GM12878 (cell line): ENCODE measurements at regions not wholly inside any gene's neighbourhood (a gene's known extent, or its start where the extent isn't known, plus 50 kb on each side); places are given as distances from the start of the nearest gene placed in this dataset.

ENCODE experiments used
- ATAC-seq: fragments of 200-7000 bp; cut with Tn5 transposase; 3 replicates; pipeline ENCODE4 v1.9.1; 2020; ENCODE audit warnings: mild to moderate bottlenecking, moderate library complexity
- BruUV-seq: library from RNA; stranded (reverse); fragments of 400-500 nt; replicated peaks from 2 replicates; lab custom pipeline; 2021; lab: Mats Ljungman, UMichigan
- CTCF ChIA-PET: fragments of 300-600 bp; sonication (Branson Sonifier 250); formaldehyde crosslinking; extraction: SDS; loops from one replicate; lab custom pipeline; 2021; ENCODE audit warnings: inconsistent platforms; lab: Yijun Ruan, JAX
- POLR2A ChIA-PET: fragments of 350-600 bp; formaldehyde crosslinking; extraction: SDS; loops from one replicate; lab custom pipeline; 2021; ENCODE audit warnings: inconsistent platforms; lab: Charles Lee
- RAD21 ChIA-PET: fragments of 300-600 bp; sonication (Branson Sonifier 250); formaldehyde crosslinking; loops from one replicate; lab custom pipeline; 2023; ENCODE audit warnings: antibody characterized with exemption; ENCODE audit not compliant: unreplicated experiment; lab: Charles Lee
- SMC1A ChIA-PET: fragments of 300-600 bp; sonication (Branson Sonifier 250); formaldehyde crosslinking; loops from one replicate; lab custom pipeline; 2023; ENCODE audit not compliant: unreplicated experiment, uncharacterized antibody; lab: Charles Lee
- DNase-seq: peaks from one replicate; pipeline ENCODE4 v3.0.0-alpha.2; 2011; ENCODE audit warnings: low read depth, low spot score
- FAIRE-seq: peaks from 3 replicates; lab custom pipeline; 2011; peaks lifted over from hg19 to GRCh38; lab: Jason Lieb, UNC
- H2AFZ ChIP-seq: 2 replicates; pipeline ENCODE4 v1.6.0; 2011; ENCODE audit warnings: low read depth, low read length, control low read depth; ENCODE audit not compliant: control insufficient read depth
- H3K27ac ChIP-seq: 2 replicates; pipeline ENCODE4 v1.5.1; 2011; ENCODE audit warnings: control low read depth; ENCODE audit not compliant: control insufficient read depth, insufficient read depth
- H3K27me3 ChIP-seq, 2 experiments: replicated peaks in 1 of 2; 2 replicates each; pipeline versions ENCODE4 v1.6.0 to v1.6.1; 2011; ENCODE audit warnings: low read length in 1 of 2; ENCODE audit not compliant: control insufficient read depth in 2 of 2, insufficient read depth in 2 of 2
- H3K36me3 ChIP-seq, 2 experiments: 2 replicates each; pipeline ENCODE4 v1.5.1; 2011; ENCODE audit warnings: low read length in 1 of 2; ENCODE audit not compliant: control insufficient read depth in 2 of 2, insufficient read depth in 2 of 2
- H3K4me1 ChIP-seq: 2 replicates; pipeline ENCODE4 v1.6.1; 2011; ENCODE audit warnings: mild to moderate bottlenecking, low read length, moderate library complexity, mixed read lengths; ENCODE audit not compliant: control insufficient read depth, insufficient read depth
- H3K4me2 ChIP-seq: 2 replicates; pipeline ENCODE4 v1.6.0; 2011; ENCODE audit warnings: control low read depth; ENCODE audit not compliant: control insufficient read depth, insufficient read depth
- H3K4me3 ChIP-seq: fragments of 200-600 bp; sonication (generic); 2 replicates; pipeline ENCODE4 v1.5.1; 2016
- H3K79me2 ChIP-seq: 2 replicates; pipeline ENCODE4 v1.6.0; 2011; ENCODE audit warnings: low read length; ENCODE audit not compliant: control insufficient read depth, insufficient read depth
- H3K9ac ChIP-seq: 2 replicates; pipeline ENCODE4 v1.8.0; 2011; ENCODE audit warnings: low read length, control low read depth, mixed read lengths; ENCODE audit not compliant: control insufficient read depth, insufficient read depth
- H3K9me3 ChIP-seq: replicated peaks from 3 replicates; pipeline ENCODE4 v1.5.1; 2011; ENCODE audit warnings: mild to moderate bottlenecking, low read length; ENCODE audit not compliant: control insufficient read depth, insufficient read depth
- H4K20me1 ChIP-seq: 2 replicates; pipeline ENCODE4 v1.6.0; 2011; ENCODE audit not compliant: control insufficient read depth, insufficient read depth
- CUX1 ChIP-seq: IDR thresholded peaks from 2 replicates; pipeline ENCODE4 v1.6.1; 2012; ENCODE audit warnings: improper control_type of control experiment, low read depth, low read length; ENCODE audit not compliant: insufficient replicate concordance
- EED ChIP-seq: sonication (generic); IDR thresholded peaks from 2 replicates; pipeline ENCODE4 v1.6.1; 2016; ENCODE audit warnings: antibody characterized with exemption, low read depth
- KAT2A ChIP-seq: conservative IDR thresholded peaks from 2 replicates; pipeline ENCODE4 v1.6.1; 2011; ENCODE audit warnings: low read depth, low read length; ENCODE audit not compliant: control insufficient read depth
- NFIC ChIP-seq: IDR thresholded peaks from 2 replicates; pipeline ENCODE4 v1.6.1; 2012; ENCODE audit warnings: low read depth, mild to moderate bottlenecking, inconsistent platforms, low read length, moderate library complexity
- POLR2AphosphoS5 ChIP-seq: IDR thresholded peaks from 2 replicates; pipeline ENCODE4 v1.6.1; 2011; ENCODE audit warnings: mild to moderate bottlenecking, low read length, inconsistent platforms
- RAD21 ChIP-seq: IDR thresholded peaks from 2 replicates; pipeline ENCODE4 v1.6.1; 2011; ENCODE audit warnings: mild to moderate bottlenecking, low read depth, low read length, moderate library complexity; ENCODE audit not compliant: insufficient read depth
- RELA ChIP-seq: fragments of 450-650 bp; IDR thresholded peaks from 2 replicates; pipeline ENCODE4 v1.8.0; 2014; ENCODE audit warnings: borderline replicate concordance; ENCODE audit not compliant: partially characterized antibody
- SPI1 ChIP-seq: IDR thresholded peaks from 2 replicates; pipeline ENCODE4 v1.6.1; 2011; ENCODE audit warnings: low read depth, mild to moderate bottlenecking, low read length, moderate library complexity, borderline replicate concordance; ENCODE audit not compliant: insufficient read depth
- ZNF592 ChIP-seq: fragments of 450-650 bp; IDR thresholded peaks from 2 replicates; pipeline ENCODE4 v1.6.1; 2017; ENCODE audit warnings: mild to moderate bottlenecking, moderate library complexity
- WGBS: methylation state at CpG from one replicate; pipeline ENCODE4 v1.1.6; 2016; ENCODE audit warnings: low lambda C conversion rate; ENCODE audit not compliant: insufficient replicate concordance, insufficient coverage; ENCODE audit errors: missing lambda C conversion rate; 5-methylcytosine and 5-hydroxymethylcytosine counted together
- in situ Hi-C: fragments of 300-500 bp; cut with MboI; formaldehyde crosslinking; loops from 9 replicates; pipeline ENCODE4 v1.14.3; 2018; ENCODE audit warnings: mixed read lengths
- intact Hi-C: fragments of 100-400 bp; cut with micrococcal nuclease; formaldehyde crosslinking; loops from one replicate; pipeline ENCODE4 v1.14.2; 2022; ENCODE audit not compliant: unreplicated experiment

DNA sequence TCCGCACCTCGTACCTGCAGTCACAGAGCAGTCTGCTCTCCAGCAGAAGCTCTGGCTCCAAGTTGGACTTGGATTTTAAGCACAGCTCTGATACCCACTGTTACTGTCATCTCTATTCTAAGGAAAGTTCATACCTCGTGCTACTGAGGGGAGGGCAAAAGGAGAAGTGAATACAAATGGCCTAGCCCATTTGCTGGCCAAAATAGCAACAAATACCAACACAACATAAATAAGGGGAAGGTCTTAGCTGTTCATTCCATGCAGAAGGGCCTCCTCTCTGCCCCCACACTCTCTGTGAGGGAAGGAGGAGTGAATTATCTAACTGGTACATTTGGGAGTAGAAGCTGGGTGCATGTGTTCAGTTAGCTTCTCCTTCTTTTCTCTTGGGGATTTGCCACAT, 739.4 kb upstream of the RAB6C start:
- no peak for FAIRE-seq
- Histone ChIP-seq H3K9me3 (no peaks in the 10 kb centered on the region), H2AFZ (no peak overlapping the region), H3K27ac (no peak overlapping the region), H3K4me1 (no peaks in the 10 kb centered on the region; the same call in 1 of the 2 replicates), H3K36me3 (no peaks in the 10 kb centered on the region), H3K4me3 (no peak overlapping the region), H3K4me2 (no peak overlapping the region), H3K9ac (no peak overlapping the region), H3K79me2 (no peaks in the 10 kb centered on the region), H4K20me1 (no peaks in the 10 kb centered on the region), H3K27me3 (no peaks in the 10 kb centered on the region)
- ChIA-PET CTCF (no interaction called here), SMC1A (no interaction called here), POLR2A (no interaction called here), RAD21 (no interaction called here)
- 66% methylated on average over 3 of the region's 3 CpGs for WGBS
- intact Hi-C loops, result no loop called here
- in situ Hi-C loops, result no loop called here
- no peak for ATAC-seq
- TF ChIP-seq NFIC (no peak), SPI1 (peak; percentile 26; the same call in 1 of the 2 replicates)
- no TSS peak for BruUV-seq
- no peak for DNase-seq

DNA sequence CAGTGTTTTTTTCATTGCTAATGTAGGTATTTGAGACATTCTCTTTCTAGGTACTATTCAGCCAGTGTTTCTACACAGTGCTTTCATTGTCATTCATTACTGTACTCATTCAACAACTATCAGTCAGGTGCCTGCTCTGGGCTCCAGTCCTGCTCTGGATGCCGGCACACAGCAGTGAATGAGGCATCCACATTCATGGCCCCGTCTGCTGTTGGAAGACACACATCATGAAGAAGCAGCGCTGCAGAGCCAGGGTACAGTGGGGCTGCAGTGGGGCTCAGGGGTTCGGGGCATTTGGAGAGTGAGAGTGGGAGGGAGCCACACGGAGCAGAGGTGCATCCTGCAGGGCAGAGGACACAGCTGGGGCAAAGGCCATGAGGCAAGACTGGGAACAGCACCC, 737.2 kb upstream of the RAB6C start:
- Histone ChIP-seq H3K4me2 (no peak overlapping the region), H3K9me3 (no peaks in the 10 kb centered on the region), H3K36me3 (no peaks in the 10 kb centered on the region), H3K4me1 (no peaks in the 10 kb centered on the region; the same call in 1 of the 2 replicates), H2AFZ (no peak overlapping the region), H4K20me1 (no peaks in the 10 kb centered on the region), H3K9ac (no peak overlapping the region), H3K79me2 (no peaks in the 10 kb centered on the region), H3K4me3 (no peak overlapping the region), H3K27ac (no peak overlapping the region), H3K27me3 (no peaks in the 10 kb centered on the region)
- ChIA-PET RAD21 (no interaction called here), SMC1A (no interaction called here), CTCF (no interaction called here), POLR2A (no interaction called here)
- in situ Hi-C loops (no loop called here), intact Hi-C loops (no loop called here)
- WGBS, result 28% methylated on average over 5 of the region's 5 CpGs
- BruUV-seq, result no TSS peak
- ATAC-seq, result no peak
- FAIRE-seq, result no peak
- no peak for DNase-seq
- TF ChIP-seq RAD21 (no peak), ZNF592 (no peak), KAT2A (no peak), EED (no peak), CUX1 (no peak), POLR2AphosphoS5 (no peak), RELA (no peak)
